ENCODE measurements at regions not wholly inside any gene's neighbourhood (a gene's known extent, or its start where the extent isn't known, plus 50 kb on each side); places are given as distances from the start of the nearest gene placed in this dataset.
"Not testable (repeated sequence)": the region's sequence is repeated elsewhere in the genome, so short reads cannot be mapped to it uniquely, and the experiment has no call there.

DNA sequence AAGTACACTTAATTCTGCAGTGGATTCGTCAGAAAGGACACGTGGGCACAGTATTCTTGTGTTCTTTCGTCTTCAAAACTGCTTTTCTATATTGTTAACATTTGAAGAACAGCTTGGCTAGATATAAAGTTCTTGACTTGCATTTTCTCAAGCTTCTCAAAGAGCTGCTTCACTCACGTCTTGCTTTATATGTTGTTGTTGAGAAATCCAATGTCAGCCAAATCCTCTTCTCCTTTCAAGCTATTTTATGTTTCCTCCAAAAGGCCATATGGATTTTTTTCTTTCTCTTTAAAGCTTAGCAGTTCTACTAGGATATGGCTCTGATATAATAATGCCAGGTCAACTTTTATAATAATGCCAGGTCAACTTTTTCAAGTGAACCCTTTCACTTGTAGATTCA lies 65.5 kb upstream of the CYP1B1 start:
- Histone ChIP-seq H3F3A (ENCODE audit: low read depth) (no peaks in the 10 kb centered on the region), H2AFZ (ENCODE audit: low read length) (no peak overlapping the region)
- TF ChIP-seq, protein P1, sequence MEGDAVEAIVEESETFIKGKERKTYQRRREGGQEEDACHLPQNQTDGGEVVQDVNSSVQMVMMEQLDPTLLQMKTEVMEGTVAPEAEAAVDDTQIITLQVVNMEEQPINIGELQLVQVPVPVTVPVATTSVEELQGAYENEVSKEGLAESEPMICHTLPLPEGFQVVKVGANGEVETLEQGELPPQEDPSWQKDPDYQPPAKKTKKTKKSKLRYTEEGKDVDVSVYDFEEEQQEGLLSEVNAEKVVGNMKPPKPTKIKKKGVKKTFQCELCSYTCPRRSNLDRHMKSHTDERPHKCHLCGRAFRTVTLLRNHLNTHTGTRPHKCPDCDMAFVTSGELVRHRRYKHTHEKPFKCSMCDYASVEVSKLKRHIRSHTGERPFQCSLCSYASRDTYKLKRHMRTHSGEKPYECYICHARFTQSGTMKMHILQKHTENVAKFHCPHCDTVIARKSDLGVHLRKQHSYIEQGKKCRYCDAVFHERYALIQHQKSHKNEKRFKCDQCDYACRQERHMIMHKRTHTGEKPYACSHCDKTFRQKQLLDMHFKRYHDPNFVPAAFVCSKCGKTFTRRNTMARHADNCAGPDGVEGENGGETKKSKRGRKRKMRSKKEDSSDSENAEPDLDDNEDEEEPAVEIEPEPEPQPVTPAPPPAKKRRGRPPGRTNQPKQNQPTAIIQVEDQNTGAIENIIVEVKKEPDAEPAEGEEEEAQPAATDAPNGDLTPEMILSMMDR (conservative IDR thresholded peaks at IDR 0.05; ENCODE audit: low read length) = no peak

DNA sequence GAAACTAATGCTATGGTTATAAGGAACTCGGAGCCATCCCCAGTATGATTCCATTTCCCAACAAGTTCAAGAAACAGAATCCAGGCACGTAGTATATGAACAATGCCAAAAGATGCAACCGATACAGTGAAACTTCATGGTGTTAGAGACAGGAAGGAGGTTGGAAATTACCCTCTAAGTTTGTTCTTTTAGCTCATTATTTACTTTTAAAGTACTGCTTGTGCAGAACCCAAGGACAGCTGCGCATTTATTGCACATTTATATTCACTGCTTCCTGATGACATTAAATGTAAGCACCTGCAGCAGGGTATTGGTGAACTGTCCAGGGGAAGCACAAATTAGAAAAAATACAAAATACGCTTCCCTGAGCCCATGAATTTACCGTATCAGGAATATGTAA lies 63.0 kb upstream of the CYP1B1 start:
- Histone ChIP-seq H3K79me2 (ENCODE audit: insufficient read depth, low read length) (no peaks in the 10 kb centered on the region), H2AFZ (ENCODE audit: low read length) (no peak overlapping the region), H3K4me1 (ENCODE audit: insufficient read depth, low read length, poor library complexity, severe bottlenecking) (no peaks in the 10 kb centered on the region), H4K20me1 (ENCODE audit: insufficient read depth, low read length, poor library complexity, severe bottlenecking) (no peaks in the 10 kb centered on the region), H3K9me3 (ENCODE audit: insufficient read depth, low read depth, low read length) (no peaks in the 10 kb centered on the region; the same call in 1 of the 2 replicates), H3K9ac (ENCODE audit: low read depth, low read length, poor library complexity, severe bottlenecking) (no peak overlapping the region), H3F3A (ENCODE audit: low read depth) (no peaks in the 10 kb centered on the region), H3K4me2 (ENCODE audit: low read depth, low read length, poor library complexity, severe bottlenecking) (no peak overlapping the region), H3K4me3 (ENCODE audit: low read length, poor library complexity, severe bottlenecking) (no peak overlapping the region), H3K9me2 (replicated peaks; ENCODE audit: low read depth, low read length) (no peaks in the 10 kb centered on the region), H3K36me3 (ENCODE audit: insufficient read depth, low read length) (no peaks in the 10 kb centered on the region), H3K27me3 (ENCODE audit: insufficient read depth, low read length, poor library complexity, severe bottlenecking) (no peaks in the 10 kb centered on the region)
- TF ChIP-seq, protein P1 (conservative IDR thresholded peaks at IDR 0.05; ENCODE audit: low read length) = no peak
- no peak for TF ChIP-seq EZH2phosphoT487 (IDR thresholded peaks at IDR 0.05; ENCODE audit: borderline replicate concordance)

More for the DNA sequence above, 65.5 kb upstream of the CYP1B1 start:
- no peaks in the 10 kb centered on the region for H3K27me3 ChIP-seq (ENCODE audit: insufficient read depth, low read length, poor library complexity, severe bottlenecking)
- H3K4me3 ChIP-seq (ENCODE audit: low read length, poor library complexity, severe bottlenecking) = no peak overlapping the region
- H3K36me3 ChIP-seq (ENCODE audit: insufficient read depth, low read length) = no peaks in the 10 kb centered on the region
- no peaks in the 10 kb centered on the region for H4K20me1 ChIP-seq (ENCODE audit: insufficient read depth, low read length, poor library complexity, severe bottlenecking)
- H3K4me1 ChIP-seq (ENCODE audit: insufficient read depth, low read length, poor library complexity, severe bottlenecking) = no peaks in the 10 kb centered on the region
- H3K9ac ChIP-seq (ENCODE audit: low read depth, low read length, poor library complexity, severe bottlenecking) = no peak overlapping the region
- no peaks in the 10 kb centered on the region for H3K9me2 ChIP-seq (replicated peaks; ENCODE audit: low read depth, low read length)
- H3K79me2 ChIP-seq (ENCODE audit: insufficient read depth, low read length) = no peaks in the 10 kb centered on the region
- H3K4me2 ChIP-seq (ENCODE audit: low read depth, low read length, poor library complexity, severe bottlenecking) = no peak overlapping the region
- H3K9me3 ChIP-seq (ENCODE audit: insufficient read depth, low read depth, low read length) = no peaks in the 10 kb centered on the region; the same call in 1 of the 2 replicates

DNA sequence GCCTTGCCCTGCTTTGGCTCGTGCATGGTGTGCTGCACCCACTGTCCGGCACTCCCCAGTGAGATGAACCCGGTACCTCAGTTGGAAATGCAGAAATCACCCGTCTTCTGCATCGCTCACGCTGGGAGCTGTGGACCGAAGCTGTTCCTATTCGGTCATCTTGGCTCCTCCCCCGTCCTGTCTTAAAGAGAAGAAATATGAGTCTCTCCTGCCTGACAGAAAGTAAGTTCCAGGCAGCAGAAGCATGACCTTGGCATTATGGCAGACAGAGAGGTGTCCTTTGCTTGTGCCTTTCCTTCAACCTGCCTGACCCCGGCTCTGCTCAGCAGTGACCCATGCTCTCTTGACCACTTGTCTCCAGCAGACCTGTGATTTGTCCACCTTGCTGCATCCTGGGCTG lies 62.5 kb upstream of the CYP1B1 start:
- Histone ChIP-seq H3K9me3 (ENCODE audit: insufficient read depth, low read depth, low read length) (no peaks in the 10 kb centered on the region; the same call in 1 of the 2 replicates), H2AFZ (ENCODE audit: low read length) (no peak overlapping the region), H3K4me2 (ENCODE audit: low read depth, low read length, poor library complexity, severe bottlenecking) (no peak overlapping the region)

DNA sequence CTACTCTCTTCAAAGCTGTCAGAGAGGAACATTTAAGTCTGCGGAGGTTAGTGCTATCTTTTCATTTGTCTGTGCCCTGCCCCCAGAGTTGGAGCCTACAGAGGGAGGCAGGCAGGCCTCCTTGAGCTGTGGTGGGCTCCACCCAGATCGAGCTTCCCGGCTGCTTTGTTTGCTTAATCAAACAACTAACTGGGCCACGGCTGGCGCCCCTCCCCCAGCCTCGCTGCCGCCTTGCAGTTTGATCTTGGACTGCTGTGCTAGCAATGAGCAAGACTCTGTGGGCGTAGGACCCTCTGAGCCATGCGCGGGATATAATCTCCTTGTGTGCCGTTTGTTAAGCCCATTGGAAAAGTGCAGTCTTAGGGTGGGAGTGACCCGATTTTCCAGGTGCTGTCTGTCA lies 62.0 kb upstream of the CYP1B1 start:
- H3K4me2 ChIP-seq (ENCODE audit: low read depth, low read length, poor library complexity, severe bottlenecking) = not testable (repeated sequence)

More for the DNA sequence above, 62.5 kb upstream of the CYP1B1 start:
- H3K36me3 ChIP-seq (ENCODE audit: insufficient read depth, low read length) = no peaks in the 10 kb centered on the region
- no peak overlapping the region for H3K4me3 ChIP-seq (ENCODE audit: low read length, poor library complexity, severe bottlenecking)
- H3K4me1 ChIP-seq (ENCODE audit: insufficient read depth, low read length, poor library complexity, severe bottlenecking) = no peaks in the 10 kb centered on the region
- H3K9ac ChIP-seq (ENCODE audit: low read depth, low read length, poor library complexity, severe bottlenecking) = no peak overlapping the region
- TF ChIP-seq EZH2phosphoT487 (IDR thresholded peaks at IDR 0.05; ENCODE audit: borderline replicate concordance) = no peak
- TF ChIP-seq, protein P1 (conservative IDR thresholded peaks at IDR 0.05; ENCODE audit: low read length) = no peak
- H3K79me2 ChIP-seq (ENCODE audit: insufficient read depth, low read length) = no peaks in the 10 kb centered on the region
- no peaks in the 10 kb centered on the region for H3K9me2 ChIP-seq (replicated peaks; ENCODE audit: low read depth, low read length)
- no peaks in the 10 kb centered on the region for H3K27me3 ChIP-seq (ENCODE audit: insufficient read depth, low read length, poor library complexity, severe bottlenecking)
- no peaks in the 10 kb centered on the region for H4K20me1 ChIP-seq (ENCODE audit: insufficient read depth, low read length, poor library complexity, severe bottlenecking)
- H3F3A ChIP-seq (ENCODE audit: low read depth) = no peaks in the 10 kb centered on the region

More for the DNA sequence above, 62.0 kb upstream of the CYP1B1 start:
- H3K79me2 ChIP-seq (ENCODE audit: insufficient read depth, low read length); H4K20me1 ChIP-seq (ENCODE audit: insufficient read depth, low read length, poor library complexity, severe bottlenecking); H3F3A ChIP-seq (ENCODE audit: low read depth); H2AFZ ChIP-seq (ENCODE audit: low read length); H3K9me2 ChIP-seq (replicated peaks; ENCODE audit: low read depth, low read length); H3K27me3 ChIP-seq (ENCODE audit: insufficient read depth, low read length, poor library complexity, severe bottlenecking); H3K36me3 ChIP-seq (ENCODE audit: insufficient read depth, low read length); H3K9me3 ChIP-seq (ENCODE audit: insufficient read depth, low read depth, low read length); H3K4me1 ChIP-seq (ENCODE audit: insufficient read depth, low read length, poor library complexity, severe bottlenecking); H3K4me3 ChIP-seq (ENCODE audit: low read length, poor library complexity, severe bottlenecking); H3K9ac ChIP-seq (ENCODE audit: low read depth, low read length, poor library complexity, severe bottlenecking): not testable (repeated sequence)

Measured in Loucy (cell line).